ENCODE measurements at regions not wholly inside any gene's neighbourhood (a gene's known extent, or its start where the extent isn't known, plus 50 kb on each side); places are given as distances from the start of the nearest gene placed in this dataset.

GRCh38 chr14:22180045-22180444 lies 409.0 kb downstream of the DAD1 start:
- CTCF ChIA-PET = interaction anchor here (1.0 kb wide), 1 partner anchor 84 kb away, joined by 3 read pairs; no protein-coding TSS in a partner anchor

GRCh38 chr14:22179190-22179589 lies 409.8 kb downstream of the DAD1 start:
- Mint-ChIP-seq H3K27me3 (ENCODE audit: unreplicated experiment) (no peaks in the 10 kb centered on the region), H3K27ac (ENCODE audit: unreplicated experiment) (no peak overlapping the region), H3K4me1 (ENCODE audit: low read depth, unreplicated experiment) (peaks cover 42% of the 10 kb centered on the region), H3K4me3 (ENCODE audit: low read depth, unreplicated experiment) (no peak overlapping the region), H3K9me3 (ENCODE audit: low read depth, unreplicated experiment) (no peaks in the 10 kb centered on the region), H3K36me3 (ENCODE audit: insufficient read depth, unreplicated experiment) (peaks cover 5% of the 10 kb centered on the region)
- intact Hi-C loops (cut with micrococcal nuclease; ENCODE audit: unreplicated experiment) = no loop called here
- no TSS peak for BruUV-seq (replicated peaks)
- no peak for TF ChIP-seq CTCF (IDR thresholded peaks at IDR 0.05; ENCODE audit: unreplicated experiment)
- DNase-seq = no peak
- CTCF ChIA-PET = interaction anchor here (1.0 kb wide), 1 partner anchor 85 kb away, joined by 3 read pairs; no protein-coding TSS in a partner anchor

More at GRCh38 chr14:22180045-22180444, 409.0 kb downstream of the DAD1 start:
- DNase-seq = no peak
- intact Hi-C loops (cut with micrococcal nuclease; ENCODE audit: unreplicated experiment) = no loop called here
- H3K9me3 Mint-ChIP-seq (ENCODE audit: low read depth, unreplicated experiment) = no peaks in the 10 kb centered on the region
- H3K27me3 Mint-ChIP-seq (ENCODE audit: unreplicated experiment) = no peaks in the 10 kb centered on the region
- no peak for TF ChIP-seq CTCF (IDR thresholded peaks at IDR 0.05; ENCODE audit: unreplicated experiment)
- peaks cover 42% of the 10 kb centered on the region for H3K4me1 Mint-ChIP-seq (ENCODE audit: low read depth, unreplicated experiment)
- peaks cover 3% of the 10 kb centered on the region for H3K36me3 Mint-ChIP-seq (ENCODE audit: insufficient read depth, unreplicated experiment)
- H3K27ac Mint-ChIP-seq (ENCODE audit: unreplicated experiment) = no peak overlapping the region
- no peak overlapping the region for H3K4me3 Mint-ChIP-seq (ENCODE audit: low read depth, unreplicated experiment)
- no TSS peak for BruUV-seq (replicated peaks)

- no TSS peak for BruUV-seq (replicated peaks)
- Mint-ChIP-seq H3K4me1 (ENCODE audit: low read depth, unreplicated experiment) (peaks cover 48% of the 10 kb centered on the region), H3K27ac (ENCODE audit: unreplicated experiment) (no peak overlapping the region), H3K9me3 (ENCODE audit: low read depth, unreplicated experiment) (no peaks in the 10 kb centered on the region), H3K4me3 (ENCODE audit: low read depth, unreplicated experiment) (no peak overlapping the region), H3K36me3 (ENCODE audit: insufficient read depth, unreplicated experiment) (peaks cover 9% of the 10 kb centered on the region), H3K27me3 (ENCODE audit: unreplicated experiment) (no peaks in the 10 kb centered on the region)
- CTCF ChIA-PET = interaction anchor here (0.7 to 1.2 kb wide), 2 partner anchors 23 to 41 kb away, joined by 3 to 4 read pairs; no protein-coding TSS in a partner anchor
- TF ChIP-seq CTCF (IDR thresholded peaks at IDR 0.05; ENCODE audit: unreplicated experiment) = no peak
- intact Hi-C loops (cut with micrococcal nuclease; ENCODE audit: unreplicated experiment) = no loop called here
- no peak for DNase-seq
Measured at GRCh38 chr14:22178333-22178839, 410.6 kb downstream of the DAD1 start.

- no peak for DNase-seq
- Mint-ChIP-seq H3K4me1 (ENCODE audit: low read depth, unreplicated experiment) (peaks cover 53% of the 10 kb centered on the region), H3K9me3 (ENCODE audit: low read depth, unreplicated experiment) (no peaks in the 10 kb centered on the region), H3K36me3 (ENCODE audit: insufficient read depth, unreplicated experiment) (peaks cover 10% of the 10 kb centered on the region), H3K27me3 (ENCODE audit: unreplicated experiment) (no peaks in the 10 kb centered on the region), H3K4me3 (ENCODE audit: low read depth, unreplicated experiment) (no peak overlapping the region), H3K27ac (ENCODE audit: unreplicated experiment) (no peak overlapping the region)
- no peak for TF ChIP-seq CTCF (IDR thresholded peaks at IDR 0.05; ENCODE audit: unreplicated experiment)
- BruUV-seq (replicated peaks) = no TSS peak
- intact Hi-C loops (cut with micrococcal nuclease; ENCODE audit: unreplicated experiment) = no loop called here
- CTCF ChIA-PET = interaction anchor here (0.7 to 1.2 kb wide), 2 partner anchors 23 to 42 kb away, joined by 3 to 4 read pairs; no protein-coding TSS in a partner anchor
Measured at GRCh38 chr14:22177870-22178269, 411.2 kb downstream of the DAD1 start.

All from Calu3 (cell line).